RWPE2 (cell line): ENCODE measurements at regions not wholly inside any gene's neighbourhood (a gene's known extent, or its start where the extent isn't known, plus 50 kb on each side); places are given as distances from the start of the nearest gene placed in this dataset.

Experiments
- ATAC-seq: fragments of 200-7000 bp; cut with Tn5 transposase; 3 replicates; pipeline ENCODE4 v1.9.1; 2021; ENCODE audit warnings: low read depth
- DNase-seq: peaks from one replicate; pipeline ENCODE4 v3.0.0-alpha.2; 2020; ENCODE audit warnings: low spot score
- H3K27ac ChIP-seq: fragments of 450-650 bp; 2 replicates; pipeline ENCODE4 v1.5.1; 2017; ENCODE audit warnings: mild to moderate bottlenecking; ENCODE audit not compliant: poor library complexity, severe bottlenecking
- H3K27me3 ChIP-seq: fragments of 250-450 bp; sonication (Bioruptor Pico); 2 replicates; pipeline ENCODE4 v1.5.1; 2021; ENCODE audit warnings: mild to moderate bottlenecking, moderate library complexity; ENCODE audit not compliant: insufficient read depth, poor library complexity, severe bottlenecking
- H3K36me3 ChIP-seq: fragments of 250-450 bp; sonication (Bioruptor Pico); 2 replicates; pipeline ENCODE4 v1.5.1; 2020; ENCODE audit warnings: low read depth, mild to moderate bottlenecking, moderate library complexity
- H3K4me1 ChIP-seq: fragments of 250-450 bp; sonication (Bioruptor Pico); 2 replicates; pipeline ENCODE4 v1.5.1; 2021; ENCODE audit warnings: mild to moderate bottlenecking, moderate library complexity; ENCODE audit not compliant: insufficient read depth, poor library complexity, severe bottlenecking
- H3K4me3 ChIP-seq: fragments of 250-450 bp; sonication (Bioruptor Pico); 2 replicates; pipeline ENCODE4 v1.5.1; 2021; ENCODE audit warnings: mild to moderate bottlenecking, moderate library complexity; ENCODE audit not compliant: severe bottlenecking
- H3K9me3 ChIP-seq: fragments of 250-450 bp; sonication (Bioruptor Pico); 2 replicates; pipeline ENCODE4 v1.5.1; 2021; ENCODE audit warnings: mild to moderate bottlenecking, moderate library complexity; ENCODE audit not compliant: severe bottlenecking
- CTCF ChIP-seq: fragments of 450-650 bp; IDR thresholded peaks from one replicate; pipeline ENCODE4 v1.5.1; 2017; ENCODE audit warnings: mild to moderate bottlenecking, moderate library complexity; ENCODE audit not compliant: poor library complexity, severe bottlenecking

- DNase-seq, result no peak
- TF ChIP-seq CTCF, result no peak
- Histone ChIP-seq H3K27ac (no peak overlapping the region), H3K9me3 (no peaks in the 10 kb centered on the region), H3K36me3 (no peaks in the 10 kb centered on the region), H3K4me1 (no peaks in the 10 kb centered on the region), H3K4me3 (no peak overlapping the region), H3K27me3 (peaks cover 95% of the 10 kb centered on the region)
- no peak for ATAC-seq
Measured at GRCh38 chr11:43575913-43576310, 104.6 kb upstream of the HSD17B12 start.

- no peaks in the 10 kb centered on the region for H3K9me3 ChIP-seq
- DNase-seq (no peak), ATAC-seq (no peak)
- H3K4me3 ChIP-seq, result no peak overlapping the region
- H3K27ac ChIP-seq, result no peak overlapping the region
- H3K36me3 ChIP-seq, result no peaks in the 10 kb centered on the region
- no peak for TF ChIP-seq CTCF
- no peaks in the 10 kb centered on the region for H3K4me1 ChIP-seq
- peaks cover 97% of the 10 kb centered on the region for H3K27me3 ChIP-seq
Measured at GRCh38 chr11:43576320-43576802, 104.2 kb upstream of the HSD17B12 start.

- Histone ChIP-seq H3K36me3 (no peaks in the 10 kb centered on the region), H3K27me3 (peaks cover 98% of the 10 kb centered on the region), H3K9me3 (no peaks in the 10 kb centered on the region), H3K4me1 (no peaks in the 10 kb centered on the region), H3K27ac (no peak overlapping the region), H3K4me3 (no peak overlapping the region)
- ATAC-seq (no peak), DNase-seq (no peak)
- TF ChIP-seq CTCF, result peak; percentile 28
Measured at GRCh38 chr11:43576803-43577521, 103.6 kb upstream of the HSD17B12 start.

GRCh38 chr11:43577566-43578264 lies 102.8 kb upstream of the HSD17B12 start:
- no peaks in the 10 kb centered on the region for H3K4me1 ChIP-seq
- peaks cover 98% of the 10 kb centered on the region for H3K27me3 ChIP-seq
- ATAC-seq (no peak), DNase-seq (no peak)
- H3K4me3 ChIP-seq, result no peak overlapping the region
- H3K9me3 ChIP-seq, result no peaks in the 10 kb centered on the region
- H3K36me3 ChIP-seq, result no peaks in the 10 kb centered on the region
- no peak for TF ChIP-seq CTCF
- H3K27ac ChIP-seq, result no peak overlapping the region
